ENCODE measurements at regions not wholly inside any gene's neighbourhood (a gene's known extent, or its start where the extent isn't known, plus 50 kb on each side); places are given as distances from the start of the nearest gene placed in this dataset.

GRCh38 chr20:12399110-12399836, 481.6 kb downstream of the BTBD3 start:
- no peak overlapping the region for H3K4me3 ChIP-seq
- DNase-seq (no peak), ATAC-seq (no peak)
- no peaks in the 10 kb centered on the region for H3K9me3 ChIP-seq
- H3K36me3 ChIP-seq (ENCODE audit: insufficient read depth in 1 of 2, low read depth in 1 of 2), result no peaks in the 10 kb centered on the region
- no peak overlapping the region for H3K27ac ChIP-seq
- no peaks in the 10 kb centered on the region for H3K27me3 ChIP-seq (ENCODE audit: insufficient read depth in 3 of 3, low read length in 2 of 3)
- intact Hi-C loops (cut with DNase I), result loop anchor here in 1 of 2 donors (10.0 kb wide), 1 partner anchor 64 kb away; no protein-coding TSS in a partner anchor
- 63 to 78% (median 70%) methylated on average over 4 of the region's 4 CpGs for WGBS, 3 donors
- no peaks in the 10 kb centered on the region for H3K4me1 ChIP-seq
- TF ChIP-seq, protein P1, sequence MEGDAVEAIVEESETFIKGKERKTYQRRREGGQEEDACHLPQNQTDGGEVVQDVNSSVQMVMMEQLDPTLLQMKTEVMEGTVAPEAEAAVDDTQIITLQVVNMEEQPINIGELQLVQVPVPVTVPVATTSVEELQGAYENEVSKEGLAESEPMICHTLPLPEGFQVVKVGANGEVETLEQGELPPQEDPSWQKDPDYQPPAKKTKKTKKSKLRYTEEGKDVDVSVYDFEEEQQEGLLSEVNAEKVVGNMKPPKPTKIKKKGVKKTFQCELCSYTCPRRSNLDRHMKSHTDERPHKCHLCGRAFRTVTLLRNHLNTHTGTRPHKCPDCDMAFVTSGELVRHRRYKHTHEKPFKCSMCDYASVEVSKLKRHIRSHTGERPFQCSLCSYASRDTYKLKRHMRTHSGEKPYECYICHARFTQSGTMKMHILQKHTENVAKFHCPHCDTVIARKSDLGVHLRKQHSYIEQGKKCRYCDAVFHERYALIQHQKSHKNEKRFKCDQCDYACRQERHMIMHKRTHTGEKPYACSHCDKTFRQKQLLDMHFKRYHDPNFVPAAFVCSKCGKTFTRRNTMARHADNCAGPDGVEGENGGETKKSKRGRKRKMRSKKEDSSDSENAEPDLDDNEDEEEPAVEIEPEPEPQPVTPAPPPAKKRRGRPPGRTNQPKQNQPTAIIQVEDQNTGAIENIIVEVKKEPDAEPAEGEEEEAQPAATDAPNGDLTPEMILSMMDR (IDR thresholded peaks at IDR 0.05), result no peak

DNA sequence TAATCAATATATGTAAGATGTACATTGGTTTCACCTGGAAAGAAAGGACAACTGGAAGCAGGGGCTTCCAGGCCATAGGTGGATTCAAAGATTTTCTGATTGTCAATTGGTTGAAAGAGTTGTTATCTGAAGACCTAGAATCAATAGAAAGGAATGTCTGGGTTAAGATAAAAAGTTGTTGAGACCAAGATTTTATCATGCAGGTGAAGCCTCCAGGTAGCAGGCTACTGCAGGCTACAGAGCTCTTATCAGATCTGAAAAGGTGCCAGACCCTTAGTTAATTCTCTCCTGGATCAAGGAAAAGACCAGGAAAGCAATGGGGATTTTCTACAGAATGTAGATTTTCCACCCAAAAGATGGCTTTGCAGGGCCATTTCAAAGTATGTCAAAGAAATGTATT, 487.2 kb downstream of the BTBD3 start:
- no peaks in the 10 kb centered on the region for H3K36me3 ChIP-seq (ENCODE audit: insufficient read depth in 1 of 2, low read depth in 1 of 2)
- no peaks in the 10 kb centered on the region for H3K27me3 ChIP-seq (ENCODE audit: insufficient read depth in 3 of 3, low read length in 2 of 3)
- TF ChIP-seq, protein P1 (IDR thresholded peaks at IDR 0.05), result no peak
- H3K4me3 ChIP-seq, result no peak overlapping the region
- H3K4me1 ChIP-seq, result no peaks in the 10 kb centered on the region
- intact Hi-C loops (cut with DNase I), result no loop called here
- H3K9me3 ChIP-seq, result peaks cover 16% of the 10 kb centered on the region
- ATAC-seq (no peak), DNase-seq (no peak)
- no peak overlapping the region for H3K27ac ChIP-seq

GRCh38 chr20:12406978-12407377, 489.3 kb downstream of the BTBD3 start:
- Histone ChIP-seq H3K9me3 (peaks cover 16% of the 10 kb centered on the region), H3K27me3 (ENCODE audit: insufficient read depth in 3 of 3, low read length in 2 of 3) (no peaks in the 10 kb centered on the region), H3K4me3 (no peak overlapping the region), H3K27ac (no peak overlapping the region), H3K4me1 (no peaks in the 10 kb centered on the region), H3K36me3 (ENCODE audit: insufficient read depth in 1 of 2, low read depth in 1 of 2) (no peaks in the 10 kb centered on the region)
- ATAC-seq (no peak), DNase-seq (no peak)
- TF ChIP-seq, protein P1 (IDR thresholded peaks at IDR 0.05), result no peak
- intact Hi-C loops (cut with DNase I), result no loop called here

DNA sequence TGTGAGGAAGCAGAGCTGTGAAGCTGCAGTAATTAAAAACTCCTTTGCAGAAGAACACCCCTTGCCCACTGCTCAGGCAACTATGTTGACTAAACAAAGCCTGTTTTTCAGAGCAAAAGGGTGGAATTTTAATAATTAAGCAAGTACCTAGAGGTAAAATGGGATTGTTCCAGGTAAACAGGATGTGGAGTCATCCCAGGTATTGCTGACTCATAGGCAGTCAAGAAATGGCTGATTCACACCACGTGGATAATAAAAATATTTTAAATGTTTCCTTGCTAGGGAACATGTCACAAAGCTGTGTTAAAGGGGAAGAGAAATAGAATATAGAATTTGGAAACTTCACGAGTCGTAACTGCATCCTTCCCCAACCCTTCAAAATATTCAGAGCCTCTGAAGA, 491.8 kb downstream of the BTBD3 start:
- DNase-seq (no peak), ATAC-seq (no peak)
- Histone ChIP-seq H3K9me3 (peaks cover 16% of the 10 kb centered on the region), H3K4me3 (no peak overlapping the region), H3K4me1 (no peaks in the 10 kb centered on the region), H3K27me3 (ENCODE audit: insufficient read depth in 3 of 3, low read length in 2 of 3) (no peaks in the 10 kb centered on the region), H3K27ac (no peak overlapping the region), H3K36me3 (ENCODE audit: insufficient read depth in 1 of 2, low read depth in 1 of 2) (no peaks in the 10 kb centered on the region)
- WGBS, 3 donors, result 63 to 75% (median 67%) methylated on average over 3 of the region's 3 CpGs
- TF ChIP-seq, protein P1 (IDR thresholded peaks at IDR 0.05), result no peak
- intact Hi-C loops (cut with DNase I), result no loop called here

DNA sequence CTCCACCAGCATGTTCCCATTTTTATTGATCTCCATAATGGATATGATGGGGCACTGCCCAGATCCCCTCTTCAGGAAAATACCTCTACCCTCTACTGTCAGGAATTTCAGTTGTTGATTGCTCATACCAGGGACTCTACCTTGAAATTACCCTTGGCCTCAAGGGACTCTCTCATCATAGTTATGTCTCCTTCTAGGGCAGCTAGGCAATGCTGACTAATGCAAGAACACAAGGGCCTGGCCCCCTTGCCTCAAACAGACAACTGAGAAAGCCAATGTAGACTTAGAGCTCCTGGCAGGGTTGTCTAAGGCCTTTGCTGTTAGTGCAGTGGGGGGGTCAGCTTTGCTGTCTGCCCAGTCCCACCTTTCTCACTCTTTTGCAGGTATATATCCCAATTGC, 493.1 kb downstream of the BTBD3 start:
- no peak overlapping the region for H3K27ac ChIP-seq
- H3K27me3 ChIP-seq (ENCODE audit: insufficient read depth in 3 of 3, low read length in 2 of 3), result no peaks in the 10 kb centered on the region
- TF ChIP-seq, protein P1 (IDR thresholded peaks at IDR 0.05), result no peak
- H3K9me3 ChIP-seq, result peaks cover 16% of the 10 kb centered on the region
- H3K36me3 ChIP-seq (ENCODE audit: insufficient read depth in 1 of 2, low read depth in 1 of 2), result no peaks in the 10 kb centered on the region
- H3K4me3 ChIP-seq, result no peak overlapping the region
- intact Hi-C loops (cut with DNase I), result no loop called here
- ATAC-seq (no peak), DNase-seq (no peak)
- H3K4me1 ChIP-seq, result no peaks in the 10 kb centered on the region
